NCI-H345 treated with DMSO at 0.1 percent for 48 hours (cell line): ENCODE measurements at regions not wholly inside any gene's neighbourhood (a gene's known extent, or its start where the extent isn't known, plus 50 kb on each side); places are given as distances from the start of the nearest gene placed in this dataset.

Experiments used
- DNase-seq: peaks from one replicate; lab custom pipeline; 2025; ENCODE audit not compliant: unreplicated experiment; lab: John Stamatoyannopoulos, UW

- DNase-seq, result no peak
Observed at GRCh38 chr7:128145191-128145590, 95.9 kb upstream of the LEP start.

DNA sequence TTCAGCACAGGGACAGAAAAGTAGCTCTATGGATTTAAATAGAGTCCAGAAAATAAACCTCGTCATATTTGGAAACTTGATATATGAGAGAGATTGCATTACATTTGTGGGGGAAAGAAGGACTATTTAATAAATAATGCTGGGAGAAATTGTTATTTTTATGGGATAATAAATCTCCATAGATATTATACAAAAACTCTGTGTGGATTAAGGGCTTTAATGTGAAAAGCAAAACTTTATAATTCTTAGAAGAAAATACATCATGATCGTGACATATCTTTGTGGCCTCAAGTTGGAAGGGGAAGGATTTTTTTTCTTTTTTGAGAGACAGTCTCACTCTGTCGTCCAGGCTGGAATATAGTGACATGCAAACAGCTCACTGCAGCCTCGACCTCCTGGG, 95.0 kb upstream of the LEP start:
- no peak for DNase-seq

- DNase-seq, result peak; percentile 63
Observed at GRCh38 chr7:128148676-128149075, 92.4 kb upstream of the LEP start.

GRCh38 chr7:128150223-128150865, 90.7 kb upstream of the LEP start:
- DNase-seq, result no peak

- no peak for DNase-seq
Observed at GRCh38 chr7:128151635-128152034, 89.4 kb upstream of the LEP start.

DNA sequence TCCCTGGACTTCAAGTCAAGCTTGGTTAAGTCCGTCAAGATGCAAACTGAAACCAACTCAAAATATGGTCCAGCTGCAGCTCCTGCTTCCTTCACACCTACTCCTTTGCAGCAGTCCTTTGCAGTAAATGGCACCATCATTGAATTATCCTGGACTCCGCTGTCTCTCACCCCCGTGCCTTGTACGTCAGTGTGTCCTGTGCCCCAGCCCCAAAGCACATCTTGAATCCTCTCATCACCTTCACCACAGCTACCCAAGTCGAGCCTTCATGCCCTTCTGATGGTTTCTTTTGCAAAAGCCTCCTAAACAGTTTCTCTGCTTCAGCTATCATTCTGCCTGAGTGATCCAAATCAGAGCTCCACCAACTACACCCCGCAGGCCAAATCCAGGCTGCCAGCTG, 88.4 kb upstream of the LEP start:
- DNase-seq, result no peak

DNA sequence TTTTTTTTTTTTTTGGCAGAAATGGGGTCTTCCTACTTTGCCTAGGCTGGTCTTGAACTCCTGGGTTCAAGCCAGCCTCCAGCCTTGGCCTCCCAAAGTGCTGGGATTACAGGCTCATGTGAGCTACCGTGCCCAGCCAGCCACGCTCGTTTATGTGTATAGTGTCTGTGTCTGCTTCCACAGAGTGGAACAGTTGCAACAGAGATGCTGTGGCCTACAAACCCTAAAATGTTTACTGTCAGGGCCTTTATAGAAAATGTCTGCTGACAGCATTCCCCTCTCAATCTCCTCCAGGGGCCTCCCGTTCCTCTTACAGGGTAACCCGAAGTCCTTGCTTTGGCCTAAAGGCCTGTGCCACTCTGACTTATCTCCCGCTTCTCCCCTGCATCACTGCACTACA, 87.6 kb upstream of the LEP start:
- DNase-seq, result no peak

- DNase-seq, result no peak
Observed at GRCh38 chr7:128154504-128154903, 86.6 kb upstream of the LEP start.

GRCh38 chr7:128155100-128155740, 85.9 kb upstream of the LEP start:
- DNase-seq, result no peak

GRCh38 chr7:128157906-128158305, 83.2 kb upstream of the LEP start:
- no peak for DNase-seq

- DNase-seq, result no peak
Observed at GRCh38 chr7:128158370-128158769, 82.7 kb upstream of the LEP start.

GRCh38 chr7:128160296-128160695, 80.8 kb upstream of the LEP start:
- no peak for DNase-seq

GRCh38 chr7:128161466-128162125, 79.5 kb upstream of the LEP start:
- DNase-seq, result no peak

GRCh38 chr7:128162666-128163065, 78.4 kb upstream of the LEP start:
- DNase-seq, result no peak

DNA sequence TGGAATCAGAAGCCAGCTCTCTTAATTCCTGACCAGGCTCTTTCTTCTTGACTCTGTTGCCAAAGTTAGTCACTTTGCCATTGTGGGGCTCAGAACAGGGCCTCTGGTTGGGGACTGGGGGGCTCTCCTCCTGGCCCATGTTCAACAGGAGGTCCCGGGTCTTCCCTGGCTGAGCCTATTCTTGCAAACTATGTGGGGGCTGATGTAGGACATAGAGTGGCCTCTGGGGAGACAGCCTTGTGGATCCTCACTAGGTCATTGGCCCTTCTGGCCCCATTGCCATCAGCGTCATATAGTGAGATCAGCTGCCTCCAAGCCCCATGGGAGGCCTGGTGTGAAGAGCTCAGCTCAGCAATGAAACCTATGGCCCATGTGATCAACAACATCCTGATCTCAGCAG, 77.6 kb upstream of the LEP start:
- no peak for DNase-seq

GRCh38 chr7:128164061-128164954, 76.8 kb upstream of the LEP start:
- DNase-seq, result no peak

- DNase-seq, result no peak
Observed at GRCh38 chr7:128164955-128165670, 76.0 kb upstream of the LEP start.

DNA sequence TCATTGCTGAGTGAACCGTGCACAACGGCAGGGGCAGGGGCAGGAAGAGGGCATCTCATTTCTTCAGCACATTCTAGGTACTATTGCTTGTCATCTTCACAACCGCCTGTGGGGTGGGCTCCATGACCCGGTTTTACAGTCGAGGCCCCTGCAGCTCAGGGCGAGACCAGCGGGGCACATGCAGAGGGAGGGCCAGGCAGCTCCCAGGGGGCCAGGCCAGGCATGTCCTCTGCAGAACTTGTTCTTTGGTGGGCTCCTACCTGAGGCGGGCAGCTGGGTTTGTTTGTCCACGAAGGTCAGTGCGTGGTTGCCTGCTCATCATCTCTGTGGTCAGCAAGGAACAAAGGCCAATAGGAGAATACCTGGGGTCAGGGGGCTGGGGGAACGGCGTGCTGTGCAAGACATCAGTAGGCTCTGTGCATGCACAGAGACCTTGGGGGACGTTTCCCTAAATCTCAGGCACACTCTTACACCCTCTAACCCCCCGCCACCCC, 75.1 kb upstream of the LEP start:
- DNase-seq, result no peak

DNA sequence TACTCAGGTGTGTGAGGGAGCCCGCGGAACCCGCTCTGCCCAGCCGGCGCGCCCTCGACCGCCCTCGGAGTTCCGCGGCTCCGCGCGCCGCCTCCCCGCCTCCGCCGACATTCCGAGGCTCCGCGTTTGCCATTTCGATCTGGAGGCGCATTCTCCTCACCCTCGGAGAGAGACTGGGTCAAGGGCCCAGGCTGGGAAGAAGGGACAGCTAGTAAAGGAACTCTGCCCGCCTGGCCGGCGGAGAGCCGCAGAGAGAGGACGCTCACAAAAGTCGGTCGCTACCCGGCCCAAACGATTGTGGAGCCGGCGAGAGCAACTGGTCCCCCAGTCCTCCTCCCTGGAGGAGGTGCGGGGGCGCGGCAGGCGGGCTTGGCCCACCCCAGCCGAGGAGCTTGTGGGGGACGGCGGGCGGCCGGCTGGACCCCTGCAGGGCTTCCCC, 74.5 kb upstream of the LEP start:
- peak; percentile 18 for DNase-seq

GRCh38 chr7:128167042-128167701, 73.9 kb upstream of the LEP start:
- DNase-seq, result peak; percentile 54
